Anterior cingulate cortex (tissue), 58 donors: ENCODE measurements at regions not wholly inside any gene's neighbourhood (a gene's known extent, or its start where the extent isn't known, plus 50 kb on each side); places are given as distances from the start of the nearest gene placed in this dataset.
"Not testable (repeated sequence)": the region's sequence is repeated elsewhere in the genome, so short reads cannot be mapped to it uniquely, and the experiment has no call there.

Experiments used
- DNase-seq, 58 donors: peaks; one replicate each; lab custom pipeline; 2025; lab: John Stamatoyannopoulos, UW

DNA sequence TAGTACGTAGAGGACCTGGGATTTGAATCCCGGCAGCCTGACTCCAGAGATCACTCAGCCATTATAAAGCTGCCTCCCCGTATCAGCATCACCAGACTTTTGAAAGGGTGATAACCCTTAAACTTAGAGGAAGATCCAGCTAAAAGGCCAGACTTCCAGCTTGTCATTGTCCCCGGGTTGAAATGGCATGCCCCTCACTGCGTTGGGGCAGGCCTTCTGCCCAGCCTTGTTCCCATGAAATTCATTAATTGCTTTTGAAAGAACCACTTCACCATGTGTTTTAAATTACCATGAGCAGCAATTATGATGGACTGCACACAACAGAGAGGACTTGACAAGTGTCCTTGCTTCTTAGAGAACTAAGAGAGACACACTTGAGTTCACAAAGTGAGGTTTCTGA lies 269.6 kb upstream of the CRY1 start:
- DNase-seq = no peak

DNA sequence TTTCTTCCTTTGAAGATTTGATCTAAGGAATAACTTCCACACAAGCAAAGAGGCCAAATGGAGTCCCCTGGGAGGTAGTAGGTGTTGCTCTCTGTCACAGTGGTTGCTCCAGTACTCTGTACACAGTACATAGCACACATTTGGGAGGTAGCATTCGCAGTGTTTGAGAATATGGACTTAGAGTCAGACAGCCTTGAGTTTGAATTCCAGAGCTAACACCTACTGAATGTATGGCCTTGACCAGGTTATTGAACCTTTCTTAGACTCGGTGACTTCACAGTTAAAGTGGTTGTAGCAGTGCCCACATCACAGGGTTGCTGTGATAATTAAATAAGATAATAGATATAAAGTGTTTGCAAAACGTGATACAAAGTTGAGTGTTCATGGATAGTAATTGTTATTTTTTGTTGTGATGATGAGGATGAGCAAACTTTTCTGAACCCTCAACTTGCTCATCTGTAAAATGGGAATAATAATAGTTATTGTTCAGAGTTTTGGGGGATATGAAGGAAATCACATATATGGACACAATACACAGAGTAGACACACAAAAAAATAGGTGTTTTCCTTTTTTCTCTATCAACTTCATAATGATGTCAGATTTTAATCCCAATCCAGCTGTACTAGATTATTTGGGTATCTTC lies 271.6 kb upstream of the CRY1 start:
- DNase-seq = no peak

DNA sequence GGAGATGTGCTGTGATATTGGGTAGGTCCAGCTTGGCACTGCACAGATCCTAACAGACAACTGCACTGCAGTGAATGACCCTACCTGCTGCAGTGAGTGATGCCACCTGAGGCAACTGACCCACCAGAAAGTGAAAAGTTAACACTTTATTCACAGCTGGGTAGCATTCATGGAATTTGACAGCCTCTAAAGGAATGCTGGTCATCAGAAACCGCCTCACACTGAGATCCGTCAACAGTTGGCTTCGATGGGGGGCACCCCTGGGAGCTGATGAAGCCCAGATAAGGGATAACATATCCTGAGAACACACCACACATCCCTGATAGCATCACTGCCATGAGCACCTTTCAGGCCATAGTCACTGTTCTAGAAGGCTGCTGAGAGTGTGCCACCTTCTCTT lies 272.4 kb upstream of the CRY1 start:
- no peak for DNase-seq

DNA sequence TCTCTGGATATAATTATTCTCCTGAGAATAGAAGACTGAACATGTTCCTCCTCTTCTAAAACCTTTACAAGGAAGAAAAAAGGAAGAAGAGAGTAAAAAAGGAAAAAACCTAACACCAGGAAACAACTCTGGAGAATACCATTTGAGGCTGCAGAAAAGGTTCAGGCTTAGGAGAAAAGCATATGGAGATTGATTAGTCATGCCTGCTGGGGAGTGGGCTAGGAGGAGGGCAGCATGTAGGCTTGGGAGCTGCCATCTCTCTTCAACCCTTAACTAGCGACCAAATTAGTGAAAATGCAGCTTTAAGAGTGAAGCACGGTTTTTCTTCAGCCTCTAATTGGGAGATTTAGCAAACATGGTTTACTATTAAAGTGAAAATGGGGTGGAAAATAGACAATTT lies 273.0 kb upstream of the CRY1 start:
- no peak for DNase-seq

DNA sequence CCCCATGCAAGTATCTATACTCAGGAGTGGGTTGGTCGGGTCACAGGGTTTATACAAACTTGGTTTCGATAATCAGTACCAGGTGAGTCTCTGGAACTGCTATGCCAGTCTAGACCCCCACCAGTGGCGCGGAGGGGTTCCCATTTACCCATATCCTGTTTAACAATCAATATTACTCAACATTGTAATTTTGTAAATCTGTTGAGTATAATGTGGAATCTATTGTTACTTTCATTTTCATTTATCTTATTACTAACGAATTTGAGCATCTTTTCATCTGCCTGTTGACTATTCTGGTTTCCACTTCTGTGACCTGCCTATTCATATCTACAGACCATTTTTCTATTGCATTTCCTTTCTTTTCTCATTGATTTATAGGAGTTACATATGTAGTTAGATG lies 275.2 kb upstream of the CRY1 start:
- DNase-seq = no peak

DNA sequence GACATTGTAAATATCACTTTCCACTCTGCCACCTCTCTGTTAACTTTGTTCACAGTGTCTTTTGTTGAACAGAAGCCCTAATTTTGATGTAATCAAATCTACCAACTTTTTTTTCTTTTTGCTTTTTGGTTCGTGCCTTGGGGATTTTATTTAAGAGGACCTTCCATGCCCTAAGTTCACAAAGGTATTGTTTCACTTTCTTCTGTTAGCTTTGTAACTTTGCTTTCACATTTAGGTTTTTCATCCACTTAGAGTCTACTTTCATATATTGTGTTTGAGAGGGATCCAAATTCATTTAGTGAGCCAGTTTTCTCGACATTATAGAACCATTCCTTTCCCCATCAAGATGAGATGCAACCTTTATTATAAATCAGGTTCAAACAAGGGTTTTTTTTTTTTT lies 275.7 kb upstream of the CRY1 start:
- DNase-seq = no peak

DNA sequence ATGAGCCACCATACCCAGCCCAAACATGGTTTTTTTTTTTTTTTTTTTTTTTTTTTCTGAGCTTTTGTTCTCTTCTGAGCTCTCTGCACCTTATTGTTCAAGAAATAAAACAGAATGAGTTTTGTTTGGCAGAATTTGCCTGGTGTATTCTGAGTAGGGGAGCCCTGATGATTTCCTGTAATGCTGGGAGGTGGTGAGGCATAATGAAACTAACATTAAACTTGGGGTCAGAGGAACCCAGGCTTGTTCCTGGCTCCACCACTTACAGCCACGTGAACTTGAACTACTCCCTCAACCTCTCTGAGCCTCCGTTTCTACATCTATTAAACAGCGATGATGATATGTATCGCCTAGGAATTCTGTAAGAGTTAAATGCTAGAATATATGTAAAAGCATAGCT lies 276.3 kb upstream of the CRY1 start:
- no peak for DNase-seq

DNA sequence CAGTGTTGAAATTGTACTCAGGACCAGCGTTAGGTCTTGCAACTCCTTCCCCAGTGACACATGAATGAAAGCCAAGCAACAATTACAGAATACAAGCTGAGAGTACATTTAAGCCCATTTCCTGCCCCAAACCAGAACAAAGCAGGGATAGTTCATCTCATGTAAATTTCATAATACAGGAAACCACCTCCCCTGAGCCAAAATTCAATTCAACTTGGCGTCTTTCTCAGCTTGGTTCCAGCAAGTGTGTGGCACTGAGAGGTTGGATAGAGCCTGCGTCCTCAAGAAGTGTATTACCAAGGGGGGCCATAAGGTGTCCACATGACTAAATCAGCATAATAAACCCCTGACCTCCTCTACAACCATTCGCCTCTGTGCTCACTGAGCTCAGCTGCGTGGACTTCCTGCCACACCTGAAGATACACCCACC lies 278.9 kb upstream of the CRY1 start:
- DNase-seq = no peak

DNA sequence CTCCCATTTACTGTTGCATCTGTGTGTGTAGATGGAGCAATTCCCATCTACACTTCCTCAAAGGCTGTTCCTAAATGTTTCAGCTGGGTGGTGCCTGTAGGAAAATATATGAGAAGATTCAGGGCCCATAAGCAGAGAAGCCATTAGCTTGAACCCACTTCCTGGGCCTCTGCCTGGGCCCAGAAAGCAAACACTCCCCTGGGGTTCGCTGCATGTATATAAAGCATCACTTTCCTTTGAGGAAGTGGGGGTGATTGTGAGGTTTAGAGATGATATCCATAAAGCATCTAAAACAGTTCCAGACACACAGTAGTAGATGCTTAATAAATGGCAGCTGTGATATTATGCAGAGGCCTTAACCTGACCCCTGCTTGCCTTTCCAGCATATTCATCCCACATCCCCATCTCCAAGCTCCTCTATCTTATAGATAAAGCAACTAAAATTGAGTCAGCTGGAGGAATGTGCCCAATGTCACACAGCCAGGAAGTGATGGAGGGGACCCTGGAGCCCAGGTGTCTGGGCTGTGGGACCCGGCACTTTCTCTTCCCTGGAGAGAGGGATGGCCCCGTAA lies 280.0 kb upstream of the CRY1 start:
- DNase-seq = no peak

DNA sequence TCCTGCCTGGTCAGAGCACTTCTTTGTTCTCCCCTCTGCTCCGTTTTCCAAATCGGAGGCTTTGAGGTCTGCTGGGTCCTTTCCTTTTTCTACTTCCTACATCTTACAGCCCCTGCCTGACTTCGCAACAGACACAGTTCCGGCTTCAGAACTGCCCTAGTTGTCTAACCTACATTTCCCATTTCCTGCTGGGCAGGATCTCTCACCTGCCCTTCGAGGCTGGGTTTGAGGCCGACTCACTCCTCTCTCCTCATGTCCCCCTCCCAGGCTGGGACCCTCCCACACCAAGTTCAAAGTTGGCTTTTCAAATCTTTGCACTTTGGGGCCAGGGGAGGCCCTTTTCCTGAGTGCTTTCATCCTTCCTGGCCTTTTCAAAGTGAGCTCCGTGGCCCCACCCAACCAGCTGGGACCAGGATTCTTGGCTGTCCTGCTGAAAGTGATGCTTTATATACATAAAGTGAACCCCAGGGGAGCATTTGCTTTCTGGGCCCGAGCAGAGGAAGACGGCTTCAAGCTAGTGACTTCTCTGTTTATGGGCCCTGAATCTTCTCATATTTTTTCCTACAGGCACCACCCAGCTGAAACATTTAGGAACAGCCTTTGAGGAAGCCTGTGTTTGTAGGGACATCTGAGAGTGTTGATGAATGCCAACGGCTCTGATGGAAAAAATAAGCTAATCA lies 281.0 kb upstream of the CRY1 start:
- DNase-seq = no peak

DNA sequence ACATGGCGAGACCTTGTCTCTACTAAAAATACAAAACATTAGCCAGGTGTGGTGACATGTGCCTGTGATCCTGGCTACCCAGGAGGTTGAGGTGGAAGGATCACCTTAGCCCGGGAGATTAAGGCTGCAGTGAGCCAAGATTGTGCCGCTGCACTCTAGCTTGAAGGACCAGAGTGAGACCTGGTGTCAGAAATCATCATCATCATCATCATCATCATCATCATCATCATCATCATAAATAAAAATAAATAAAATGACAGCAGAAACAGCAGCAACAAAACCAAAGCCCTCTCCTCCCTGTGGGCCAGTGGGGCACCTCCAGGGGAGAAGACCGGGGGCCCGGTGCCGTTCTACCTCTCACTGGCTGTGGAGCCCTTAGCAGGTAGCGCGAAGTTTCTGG lies 281.9 kb upstream of the CRY1 start:
- DNase-seq = no peak

DNA sequence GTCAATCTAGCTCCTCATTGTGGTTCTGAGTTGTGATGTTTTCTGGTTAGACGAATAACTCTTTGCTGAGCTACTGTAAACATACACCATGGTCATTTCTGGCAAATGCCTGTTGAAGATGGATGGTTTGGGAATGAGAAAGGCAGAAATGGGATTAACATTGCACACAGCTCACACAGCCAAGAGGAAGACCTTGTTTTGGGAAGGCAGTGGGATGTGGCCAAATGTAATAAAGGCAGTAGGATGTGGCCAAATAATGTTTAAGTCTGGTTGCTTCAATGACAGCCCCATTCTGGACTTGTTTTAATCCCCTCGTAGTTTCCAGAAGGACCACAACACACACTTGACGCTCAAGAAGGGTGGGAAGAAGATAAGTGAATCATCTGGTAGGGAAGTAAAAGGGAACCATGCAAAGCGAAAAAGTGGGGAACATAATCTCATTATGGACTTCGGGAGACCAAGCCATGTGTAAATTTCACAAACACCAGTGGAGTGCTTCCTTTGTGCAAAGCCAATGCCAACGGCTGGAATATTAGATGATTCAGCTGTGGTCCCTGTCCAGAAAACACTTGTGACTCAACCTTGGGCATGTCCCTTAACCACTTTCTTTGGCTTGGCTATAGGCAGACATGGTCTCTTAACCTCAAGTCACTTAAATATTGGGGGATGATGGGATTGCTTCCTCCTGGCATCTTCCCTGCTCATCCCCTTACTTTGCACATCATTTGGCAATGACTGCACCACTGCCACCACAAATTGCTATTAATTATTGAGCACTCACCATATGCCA lies 284.4 kb upstream of the CRY1 start:
- no peak for DNase-seq

DNA sequence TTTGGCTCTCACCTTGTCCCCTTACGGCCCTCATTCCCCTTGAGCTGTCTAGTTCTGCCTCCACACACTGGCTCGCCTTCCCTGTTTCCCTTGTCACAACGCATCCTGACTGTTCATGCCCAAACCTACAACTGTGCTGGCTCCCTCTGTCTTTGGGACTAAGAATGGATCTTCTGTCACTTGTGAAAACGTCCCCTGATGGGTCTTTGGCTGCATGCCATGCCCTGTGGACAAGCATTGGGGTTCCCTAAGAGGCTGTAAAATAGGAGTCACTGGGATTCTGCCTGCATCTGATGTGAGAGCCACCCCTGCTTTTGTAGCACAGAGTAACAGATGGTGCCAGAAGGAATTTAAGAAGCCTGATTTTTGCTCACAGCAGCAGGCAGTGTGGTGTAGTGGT lies 285.3 kb upstream of the CRY1 start:
- DNase-seq = no peak

DNA sequence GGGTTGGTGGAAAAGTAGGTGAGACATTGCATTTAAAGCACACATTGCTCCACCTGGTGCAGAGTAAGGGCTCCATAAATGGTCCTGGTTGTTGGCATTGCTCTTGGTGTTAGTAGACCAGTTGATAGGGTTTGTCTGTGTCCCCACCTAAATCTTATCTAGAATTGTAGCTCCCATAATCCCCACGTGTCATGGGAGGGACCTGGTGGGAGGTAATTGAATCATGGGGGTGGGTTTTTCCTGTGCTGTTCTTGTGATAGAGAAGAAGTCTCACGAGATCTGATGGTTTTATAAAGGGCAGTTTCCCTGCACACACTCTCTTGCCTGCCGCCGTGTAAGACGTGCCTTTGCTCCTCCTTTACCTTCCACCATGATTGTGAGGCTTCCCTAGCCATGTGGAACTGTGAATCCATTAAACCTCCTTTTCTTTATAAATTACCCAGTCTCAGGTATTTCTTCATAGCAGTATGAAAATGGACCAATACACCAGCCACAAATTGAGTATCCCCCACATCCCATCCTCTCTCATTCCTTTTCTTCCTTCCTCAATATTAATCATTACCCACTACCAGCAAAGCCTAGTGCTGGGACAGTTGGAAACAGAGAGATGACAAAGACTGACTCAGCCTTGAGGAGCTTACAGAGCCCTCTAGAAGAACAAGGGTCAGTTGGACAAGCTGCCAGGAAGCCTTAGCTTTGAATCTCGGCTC lies 285.9 kb upstream of the CRY1 start:
- not testable (repeated sequence) for DNase-seq

DNA sequence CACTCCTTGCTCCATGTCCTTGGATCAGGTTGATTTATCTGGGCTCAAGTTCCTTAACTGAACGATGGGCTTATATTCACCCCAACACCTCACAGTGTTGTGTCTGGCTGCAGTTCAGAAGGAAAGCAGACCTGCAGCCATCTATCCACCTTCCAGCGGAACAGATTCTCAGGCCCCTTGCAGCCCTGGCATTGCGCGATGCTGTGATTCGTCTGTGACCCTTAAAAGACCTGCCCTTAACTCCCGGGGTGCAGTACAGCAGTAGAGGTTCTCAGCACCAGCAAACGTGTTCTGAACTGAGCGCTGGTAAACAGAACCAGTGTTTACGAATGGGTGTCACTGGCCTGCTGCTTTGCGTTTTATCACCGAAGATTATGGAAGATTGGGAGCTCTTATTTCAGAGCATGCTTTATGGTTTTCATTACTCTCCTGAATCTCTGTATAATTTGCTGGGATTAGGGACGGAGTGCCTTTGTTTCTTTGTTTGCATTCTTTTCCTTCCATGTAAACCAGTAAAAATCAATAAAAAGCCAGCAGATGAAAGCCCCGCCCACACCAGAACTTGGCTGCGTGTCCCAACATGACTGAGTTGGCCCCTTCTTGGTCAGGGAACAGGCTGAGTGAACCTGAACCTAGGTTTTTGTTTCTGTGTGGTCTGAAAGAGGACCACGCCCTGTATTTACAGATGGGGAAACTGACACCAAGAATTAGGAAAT lies 286.7 kb upstream of the CRY1 start:
- DNase-seq = no peak

DNA sequence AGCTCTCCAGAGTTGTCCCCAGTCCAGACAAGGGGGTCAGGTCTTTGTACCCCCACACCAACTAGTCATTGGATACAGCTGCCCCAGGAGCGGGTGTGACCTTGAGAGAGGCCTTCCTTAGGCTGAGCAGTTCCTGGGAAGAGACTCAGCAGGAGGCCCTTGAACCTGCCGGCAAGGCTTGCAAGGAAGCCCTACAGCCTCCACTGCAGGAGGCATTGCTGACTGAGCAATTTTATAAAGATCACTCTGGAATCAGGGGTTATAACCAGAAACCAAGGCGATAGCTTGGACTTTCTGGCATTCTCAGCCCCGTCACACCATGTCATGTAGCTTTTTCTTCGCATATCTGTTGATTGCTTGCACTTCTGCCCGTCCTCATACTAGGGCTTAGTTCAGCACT lies 291.3 kb upstream of the CRY1 start:
- no peak for DNase-seq

DNA sequence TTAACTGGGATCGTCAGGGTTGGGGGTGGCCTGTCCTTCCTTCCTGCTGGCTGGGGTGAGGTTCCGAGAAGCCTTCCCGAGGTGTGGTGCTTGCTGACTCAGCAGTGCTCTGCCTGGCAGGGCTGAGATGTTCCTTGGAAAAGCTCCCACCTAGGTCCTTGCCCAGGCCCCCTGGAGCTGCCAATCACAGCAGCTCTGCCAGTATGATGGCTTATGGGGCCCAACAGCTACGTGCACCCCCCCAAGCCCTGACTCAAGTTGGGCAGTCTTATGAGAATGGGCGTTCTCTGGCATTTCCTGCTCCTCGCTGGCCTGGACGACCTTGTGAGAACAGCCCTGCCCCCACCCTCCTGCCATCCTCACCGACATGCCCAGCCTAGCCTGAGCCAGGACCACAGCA lies 292.2 kb upstream of the CRY1 start:
- DNase-seq = no peak

DNA sequence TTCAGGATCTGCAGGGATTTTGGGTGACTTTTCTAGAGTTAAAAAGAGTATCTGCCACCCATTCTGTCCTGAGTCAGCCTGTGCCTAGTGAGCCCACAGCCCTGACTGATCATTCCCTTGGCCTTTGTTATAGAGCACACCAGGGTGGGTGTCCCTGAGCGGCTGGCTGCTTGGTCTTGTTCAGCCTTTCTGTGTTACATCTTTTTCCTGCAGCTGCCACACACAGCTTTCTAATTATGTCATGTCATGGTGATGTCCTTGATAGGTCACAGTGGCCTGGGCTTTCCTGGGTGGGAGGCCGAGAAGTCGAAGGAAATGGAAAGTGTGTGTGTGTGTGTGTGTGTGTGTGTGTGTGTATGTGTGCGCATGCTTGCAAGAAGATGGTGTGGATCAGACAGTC lies 293.2 kb upstream of the CRY1 start:
- DNase-seq = no peak

DNA sequence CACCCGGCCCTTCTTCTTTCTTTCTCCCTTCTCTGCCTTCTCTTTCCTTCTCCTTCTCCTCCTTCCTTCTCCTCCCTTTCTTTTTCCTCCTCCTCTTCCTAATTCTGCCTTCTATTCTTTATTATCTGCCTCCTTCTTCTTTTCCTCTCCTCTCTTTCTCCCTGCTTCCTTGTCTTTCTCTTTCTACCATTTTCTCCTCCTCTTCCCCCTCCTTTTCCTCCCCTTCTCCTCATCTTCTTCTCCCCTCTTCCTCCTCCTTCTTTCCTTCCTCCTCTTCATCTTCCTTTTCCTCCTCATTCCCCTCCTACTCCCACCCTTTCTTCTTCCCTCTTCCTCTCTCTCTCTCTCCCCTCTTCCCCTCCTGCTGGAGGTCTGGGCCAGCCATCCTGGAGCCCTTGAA lies 294.9 kb upstream of the CRY1 start:
- DNase-seq = no peak

DNA sequence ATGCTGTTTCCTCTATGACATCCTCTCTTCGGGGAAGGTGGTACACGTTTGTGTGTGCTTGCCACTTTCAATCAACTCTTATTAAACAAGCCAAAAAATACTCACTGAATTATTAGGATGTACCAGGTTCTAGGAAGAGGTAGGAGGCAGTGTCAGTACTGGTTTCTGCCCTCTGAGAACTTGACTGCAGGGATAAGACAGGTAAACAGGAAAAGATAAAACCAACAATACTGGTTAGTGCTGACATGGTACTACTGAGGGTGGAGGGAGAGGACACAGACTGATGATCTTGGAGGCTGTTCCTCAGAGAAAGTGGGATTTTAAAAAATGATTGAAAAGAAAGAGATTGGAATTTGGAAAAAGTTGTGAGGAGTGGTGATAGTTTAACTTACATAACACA lies 295.2 kb upstream of the PWP1 start:
- DNase-seq = no peak
